ENCODE measurements at regions not wholly inside any gene's neighbourhood (a gene's known extent, or its start where the extent isn't known, plus 50 kb on each side); places are given as distances from the start of the nearest gene placed in this dataset.

DNA sequence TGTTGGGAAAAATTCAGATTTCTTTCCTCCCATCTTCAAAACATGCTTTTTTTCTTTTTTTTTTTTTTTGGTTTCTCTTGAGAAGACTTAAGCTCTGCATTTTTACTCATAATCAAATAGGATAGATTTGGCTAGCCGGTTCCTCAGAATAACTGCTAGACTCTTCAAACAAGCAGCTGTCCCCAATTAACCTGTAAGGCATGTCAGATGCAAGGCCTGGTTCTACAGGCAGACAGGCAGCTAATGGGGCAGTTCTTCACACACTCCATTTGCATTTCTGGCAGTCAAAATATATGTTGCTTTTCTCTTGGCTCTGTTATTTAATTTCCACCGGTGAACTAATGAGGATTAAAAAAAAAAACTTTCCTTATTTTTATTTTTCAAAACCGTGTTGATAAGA is 228.0 kb upstream of the ATP2B1 start:
- 42% methylated on average over 3 of the region's 3 CpGs for WGBS (ENCODE audit: insufficient coverage, insufficient replicate concordance, low lambda C conversion rate, missing lambda C conversion rate)
- 0 out of 3 replicates have a peak, but pooled peaks have one; percentile 22 for ATAC-seq
- intact Hi-C loops (cut with micrococcal nuclease; ENCODE audit: unreplicated experiment): no loop called here

DNA sequence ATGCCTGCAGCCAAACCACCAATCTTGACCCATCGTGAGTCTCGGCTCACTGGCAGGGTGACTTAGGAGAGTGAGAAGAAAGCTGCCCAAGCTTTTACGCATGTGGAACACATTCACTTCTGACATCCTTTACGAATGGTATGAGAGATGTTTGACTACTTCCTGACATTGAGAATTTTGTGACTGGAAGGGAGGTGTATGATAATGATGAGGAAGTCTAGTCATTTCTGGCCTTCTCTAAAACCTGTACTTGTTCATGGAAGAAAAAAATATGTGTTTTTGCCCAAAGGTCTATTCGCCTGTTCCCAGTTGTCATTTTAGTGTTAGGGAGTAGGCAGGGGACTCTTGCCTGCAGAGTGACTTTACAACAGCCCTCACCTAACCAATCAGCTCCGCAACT is 227.2 kb upstream of the ATP2B1 start:
- RAD21 ChIA-PET (ENCODE audit: unreplicated experiment): interaction anchor here (0.6 to 1.6 kb wide), 7 partner anchors 8 to 705 kb away, joined by 3 to 6 read pairs (median 4); no protein-coding TSS in a partner anchor
- peaks cover 13% of the 10 kb centered on the region for H3K4me1 ChIP-seq (ENCODE audit: control insufficient read depth, insufficient read depth, low read length)
- H3K27me3 ChIP-seq (replicated peaks in 1 of 2; ENCODE audit: control insufficient read depth in 2 of 2, insufficient read depth in 2 of 2, low read length in 1 of 2): no peaks in the 10 kb centered on the region
- H3K36me3 ChIP-seq (ENCODE audit: control insufficient read depth in 2 of 2, insufficient read depth in 2 of 2, low read length in 1 of 2): no peaks in the 10 kb centered on the region
- H3K9ac ChIP-seq (ENCODE audit: control insufficient read depth, insufficient read depth, low read length): peak overlapping the region; percentile 17; the same call in 1 of the 2 replicates
- no peak overlapping the region for H3K4me3 ChIP-seq
- H3K79me2 ChIP-seq (ENCODE audit: control insufficient read depth, insufficient read depth, low read length): no peaks in the 10 kb centered on the region
- FAIRE-seq: peak; percentile 80
- H3K27ac ChIP-seq (ENCODE audit: control insufficient read depth, insufficient read depth): peak overlapping the region; percentile 36
- peak; percentile 76 for ATAC-seq
- no peaks in the 10 kb centered on the region for H3K9me3 ChIP-seq (replicated peaks; ENCODE audit: control insufficient read depth, insufficient read depth, low read length)
- no TSS peak for BruUV-seq (replicated peaks)
- peak; percentile 42 for DNase-seq (ENCODE audit: low read depth, low spot score)
- intact Hi-C loops (cut with micrococcal nuclease; ENCODE audit: unreplicated experiment) (no loop called here), in situ Hi-C loops (cut with MboI) (no loop called here)
- POLR2A ChIA-PET: no interaction called here
- no peaks in the 10 kb centered on the region for H4K20me1 ChIP-seq (ENCODE audit: control insufficient read depth, insufficient read depth)
- H2AFZ ChIP-seq (ENCODE audit: control insufficient read depth, low read depth, low read length): peak overlapping the region; percentile 84
- SMC1A ChIA-PET (ENCODE audit: uncharacterized antibody, unreplicated experiment): interaction anchor here (0.9 to 13.3 kb wide), 9 partner anchors 8 to 175 kb away, joined by 3 to 154 read pairs (median 6); no protein-coding TSS in a partner anchor
- 12% methylated on average over 6 of the region's 6 CpGs for WGBS (ENCODE audit: insufficient coverage, insufficient replicate concordance, low lambda C conversion rate, missing lambda C conversion rate)
- CTCF ChIA-PET: interaction anchor here (0.7 to 2.4 kb wide), 2 partner anchors 13 to 50 kb away, joined by 3 to 8 read pairs; no protein-coding TSS in a partner anchor
- H3K4me2 ChIP-seq (ENCODE audit: control insufficient read depth, insufficient read depth): peak overlapping the region; percentile 66
- TF ChIP-seq CBX5 (IDR thresholded peaks at IDR 0.05; ENCODE audit: low read depth): no peak
- no peak for TF ChIP-seq RAD51 (IDR thresholded peaks at IDR 0.05)
- TF ChIP-seq ETV6 (conservative IDR thresholded peaks at IDR 0.05 in 1 of 2, IDR thresholded peaks at IDR 0.05 in 1 of 2; ENCODE audit: borderline replicate concordance in 1 of 2, low read depth in 1 of 2): 0 out of 4 replicates have a peak, but pooled peaks of 1 of the 2 experiments have one; percentile 42
- no peak for TF ChIP-seq SMC3 (IDR thresholded peaks at IDR 0.05; ENCODE audit: borderline replicate concordance, low read length)
- TF ChIP-seq MTA2 (IDR thresholded peaks at IDR 0.05; ENCODE audit: low read depth): peak; percentile 36; the same call in 1 of the 2 replicates
- TF ChIP-seq BMI1 (IDR thresholded peaks at IDR 0.05; ENCODE audit: borderline replicate concordance): no peak
- no peak for TF ChIP-seq ZNF384 (IDR thresholded peaks at IDR 0.05; ENCODE audit: borderline replicate concordance, low read depth, low read length)
- TF ChIP-seq MEF2A (IDR thresholded peaks at IDR 0.05; ENCODE audit: insufficient read depth, low read depth, low read length): no peak
- TF ChIP-seq CEBPB (IDR thresholded peaks at IDR 0.05; ENCODE audit: borderline replicate concordance in 1 of 2, low read depth in 2 of 2, low read length in 2 of 2): no peak
- no peak for TF ChIP-seq ZNF217 (IDR thresholded peaks at IDR 0.05)
- no peak for TF ChIP-seq HDAC2 (IDR thresholded peaks at IDR 0.05)
- TF ChIP-seq RAD21 (IDR thresholded peaks at IDR 0.05; ENCODE audit: insufficient read depth, low read depth, low read length): no peak
- no peak for TF ChIP-seq FOS (IDR thresholded peaks at IDR 0.05; ENCODE audit: borderline replicate concordance, extremely low read depth, insufficient read length)
- TF ChIP-seq SP1 (IDR thresholded peaks at IDR 0.05; ENCODE audit: low read depth, low read length): no peak
- 0 out of 2 replicates have a peak, but pooled peaks have one; percentile 38 for TF ChIP-seq ZBED1 (IDR thresholded peaks at IDR 0.05; ENCODE audit: borderline replicate concordance)

More for the DNA sequence above, 228.0 kb upstream of the ATP2B1 start:
- no TSS peak for BruUV-seq (replicated peaks)
- Histone ChIP-seq H3K9me3 (replicated peaks; ENCODE audit: control insufficient read depth, insufficient read depth, low read length) (no peaks in the 10 kb centered on the region), H3K27ac (ENCODE audit: control insufficient read depth, insufficient read depth) (no peak overlapping the region), H2AFZ (ENCODE audit: control insufficient read depth, low read depth, low read length) (no peak overlapping the region), H3K36me3 (ENCODE audit: control insufficient read depth in 2 of 2, insufficient read depth in 2 of 2, low read length in 1 of 2) (no peaks in the 10 kb centered on the region), H3K79me2 (ENCODE audit: control insufficient read depth, insufficient read depth, low read length) (no peaks in the 10 kb centered on the region), H3K9ac (ENCODE audit: control insufficient read depth, insufficient read depth, low read length) (no peak overlapping the region), H3K4me2 (ENCODE audit: control insufficient read depth, insufficient read depth) (no peak overlapping the region), H3K4me1 (ENCODE audit: control insufficient read depth, insufficient read depth, low read length) (peaks cover 13% of the 10 kb centered on the region), H3K27me3 (replicated peaks in 1 of 2; ENCODE audit: control insufficient read depth in 2 of 2, insufficient read depth in 2 of 2, low read length in 1 of 2) (no peaks in the 10 kb centered on the region), H3K4me3 (no peak overlapping the region), H4K20me1 (ENCODE audit: control insufficient read depth, insufficient read depth) (no peaks in the 10 kb centered on the region)
- RAD21 ChIA-PET (ENCODE audit: unreplicated experiment): interaction anchor here (0.6 to 1.9 kb wide), 8 partner anchors 9 to 704 kb away, joined by 3 to 6 read pairs (median 4); no protein-coding TSS in a partner anchor
- SMC1A ChIA-PET (ENCODE audit: uncharacterized antibody, unreplicated experiment): interaction anchor here (0.7 to 13.3 kb wide), 12 partner anchors 9 to 339 kb away, joined by 3 to 154 read pairs (median 6); no protein-coding TSS in a partner anchor
- DNase-seq (ENCODE audit: low read depth, low spot score) (no peak), FAIRE-seq (no peak)
- 0 out of 2 replicates have a peak, but pooled peaks have one; percentile 3 for TF ChIP-seq ZBED1 (IDR thresholded peaks at IDR 0.05; ENCODE audit: borderline replicate concordance)
- TF ChIP-seq, protein P1, sequence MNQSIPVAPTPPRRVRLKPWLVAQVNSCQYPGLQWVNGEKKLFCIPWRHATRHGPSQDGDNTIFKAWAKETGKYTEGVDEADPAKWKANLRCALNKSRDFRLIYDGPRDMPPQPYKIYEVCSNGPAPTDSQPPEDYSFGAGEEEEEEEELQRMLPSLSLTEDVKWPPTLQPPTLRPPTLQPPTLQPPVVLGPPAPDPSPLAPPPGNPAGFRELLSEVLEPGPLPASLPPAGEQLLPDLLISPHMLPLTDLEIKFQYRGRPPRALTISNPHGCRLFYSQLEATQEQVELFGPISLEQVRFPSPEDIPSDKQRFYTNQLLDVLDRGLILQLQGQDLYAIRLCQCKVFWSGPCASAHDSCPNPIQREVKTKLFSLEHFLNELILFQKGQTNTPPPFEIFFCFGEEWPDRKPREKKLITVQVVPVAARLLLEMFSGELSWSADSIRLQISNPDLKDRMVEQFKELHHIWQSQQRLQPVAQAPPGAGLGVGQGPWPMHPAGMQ (IDR thresholded peaks at IDR 0.05; ENCODE audit: borderline replicate concordance): no peak
- in situ Hi-C loops (cut with MboI): no loop called here
- POLR2A ChIA-PET: interaction anchor here (0.5 to 0.7 kb wide), 2 partner anchors 67 to 110 kb away, joined by 3 to 4 read pairs; no protein-coding TSS in a partner anchor
- CTCF ChIA-PET: interaction anchor here (0.6 to 2.4 kb wide), 6 partner anchors 9 to 267 kb away, joined by 3 to 8 read pairs (median 3); no protein-coding TSS in a partner anchor

Measured in GM12878 (cell line).